Endodermal cell (in vitro differentiated cells): ENCODE measurements at regions not wholly inside any gene's neighbourhood (a gene's known extent, or its start where the extent isn't known, plus 50 kb on each side); places are given as distances from the start of the nearest gene placed in this dataset.
"Not testable (repeated sequence)": the region's sequence is repeated elsewhere in the genome, so short reads cannot be mapped to it uniquely, and the experiment has no call there.

ENCODE experiments used
- DNase-seq: peaks from one replicate; pipeline ENCODE4 v3.0.0-alpha.2; 2017
- H3K27ac ChIP-seq: 2 replicates; pipeline ENCODE4 v1.5.1; 2013; ENCODE audit warnings: mild to moderate bottlenecking, low read depth, low read length, moderate library complexity
- H3K27me3 ChIP-seq: 2 replicates; pipeline ENCODE4 v1.6.1; 2013; ENCODE audit warnings: mild to moderate bottlenecking, low read length, moderate library complexity; ENCODE audit not compliant: insufficient read depth, control insufficient read depth, poor library complexity, severe bottlenecking
- H3K36me3 ChIP-seq: 2 replicates; pipeline ENCODE4 v1.7.0; 2013; ENCODE audit warnings: mild to moderate bottlenecking, low read length, moderate library complexity; ENCODE audit not compliant: control insufficient read depth, insufficient read depth
- H3K4me1 ChIP-seq: one replicate; pipeline ENCODE4 v1.7.0; 2013; ENCODE audit warnings: low read length; ENCODE audit not compliant: control insufficient read depth, insufficient read depth
- H3K4me3 ChIP-seq: 2 replicates; pipeline ENCODE4 v1.5.1; 2013; ENCODE audit warnings: mild to moderate bottlenecking, low read length, moderate library complexity
- H3K9ac ChIP-seq: 2 replicates; pipeline ENCODE4 v1.6.1; 2013; ENCODE audit warnings: mild to moderate bottlenecking, low read length, moderate library complexity; ENCODE audit not compliant: poor library complexity, severe bottlenecking; ENCODE audit errors: extremely low read depth
- H3K9me3 ChIP-seq: 2 replicates; pipeline ENCODE4 v1.6.1; 2013; ENCODE audit warnings: mild to moderate bottlenecking, low read length, moderate library complexity; ENCODE audit not compliant: control insufficient read depth
- H3K27ac Mint-ChIP-seq: 2 replicates; pipeline ENCODE4 v1.8.0; 2020; ENCODE audit warnings: mixed read lengths
- H3K27me3 Mint-ChIP-seq: 2 replicates; pipeline ENCODE4 v1.8.0; 2021; ENCODE audit warnings: mild to moderate bottlenecking, mixed read lengths; ENCODE audit not compliant: insufficient read depth
- H3K36me3 Mint-ChIP-seq: 2 replicates; pipeline ENCODE4 v1.8.0; 2020; ENCODE audit warnings: low read depth, mixed read lengths
- H3K4me1 Mint-ChIP-seq: 2 replicates; pipeline ENCODE4 v1.8.0; 2020; ENCODE audit warnings: mixed read lengths
- H3K4me3 Mint-ChIP-seq: 2 replicates; pipeline ENCODE4 v1.8.0; 2020; ENCODE audit warnings: mild to moderate bottlenecking, moderate library complexity, mixed read lengths
- H3K9me3 Mint-ChIP-seq: 2 replicates; pipeline ENCODE4 v1.8.0; 2020; ENCODE audit warnings: mild to moderate bottlenecking, mixed read lengths
- WGBS, 2 experiments: methylation state at CpG; one replicate each; pipeline versions ENCODE4 v1.1.5 to v1.1.7; 2013; ENCODE audit warnings: missing lambda C conversion rate in 2 of 2, mixed read lengths in 1 of 2; ENCODE audit not compliant: insufficient coverage in 1 of 2, insufficient read length in 1 of 2; 5-methylcytosine and 5-hydroxymethylcytosine counted together

DNA sequence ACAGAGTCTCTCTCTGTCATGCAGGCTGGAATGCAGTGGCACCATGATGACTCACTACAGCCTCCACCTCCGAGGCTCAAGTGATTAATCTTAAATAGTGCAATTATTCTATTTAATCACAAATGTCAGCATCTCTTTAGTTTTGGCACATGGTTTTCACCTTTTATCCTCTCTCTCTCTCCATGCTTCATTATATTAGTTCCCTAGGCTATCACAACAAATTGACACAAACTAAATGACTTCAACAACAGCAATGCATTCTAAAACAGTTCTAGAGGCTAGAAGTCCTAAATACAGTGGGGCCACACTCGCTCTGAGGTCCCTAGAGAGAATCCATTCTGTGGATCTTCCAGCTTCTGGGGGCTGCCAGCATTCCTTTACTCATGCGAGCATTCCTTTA, 178.2 kb upstream of the ZNG1F start:
- H3K4me1 Mint-ChIP-seq, H3K36me3 Mint-ChIP-seq, H3K27ac Mint-ChIP-seq, H3K27ac ChIP-seq, H3K4me3 Mint-ChIP-seq, H3K36me3 ChIP-seq, DNase-seq, H3K27me3 ChIP-seq, H3K4me1 ChIP-seq, H3K9me3 Mint-ChIP-seq, H3K27me3 Mint-ChIP-seq, H3K9me3 ChIP-seq, H3K9ac ChIP-seq, H3K4me3 ChIP-seq: not testable (repeated sequence)
- WGBS, 2 experiments: no CpG with 5 or more reads among the region's 3 CpGs

DNA sequence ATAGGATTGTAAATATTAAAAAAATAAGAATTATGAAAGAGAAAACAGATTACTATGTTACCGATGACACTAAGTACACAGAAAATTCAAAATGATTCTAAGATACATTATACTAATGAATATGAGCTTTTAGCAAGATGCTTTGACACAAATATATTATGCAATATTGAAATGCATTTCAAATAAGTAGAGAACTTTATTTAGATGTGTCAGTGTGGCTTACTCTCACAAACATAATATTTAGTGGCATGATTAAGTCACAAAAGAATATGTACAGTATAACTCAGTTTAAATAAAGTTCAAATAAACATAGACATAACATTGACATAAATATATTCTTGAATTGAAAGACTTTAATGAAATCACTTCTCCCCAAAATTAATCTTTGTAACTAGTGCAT, 172.7 kb upstream of the ZNG1F start:
- H3K4me3 ChIP-seq, H3K27ac ChIP-seq, H3K36me3 Mint-ChIP-seq, H3K27me3 Mint-ChIP-seq, H3K4me1 ChIP-seq, H3K36me3 ChIP-seq, H3K27me3 ChIP-seq, H3K4me1 Mint-ChIP-seq, H3K9me3 ChIP-seq, H3K27ac Mint-ChIP-seq, H3K9ac ChIP-seq, DNase-seq, H3K4me3 Mint-ChIP-seq: not testable (repeated sequence)
- no CpG with 5 or more reads among the region's 1 CpG for WGBS, 2 experiments
- peaks cover 10% of the 10 kb centered on the region for H3K9me3 Mint-ChIP-seq

DNA sequence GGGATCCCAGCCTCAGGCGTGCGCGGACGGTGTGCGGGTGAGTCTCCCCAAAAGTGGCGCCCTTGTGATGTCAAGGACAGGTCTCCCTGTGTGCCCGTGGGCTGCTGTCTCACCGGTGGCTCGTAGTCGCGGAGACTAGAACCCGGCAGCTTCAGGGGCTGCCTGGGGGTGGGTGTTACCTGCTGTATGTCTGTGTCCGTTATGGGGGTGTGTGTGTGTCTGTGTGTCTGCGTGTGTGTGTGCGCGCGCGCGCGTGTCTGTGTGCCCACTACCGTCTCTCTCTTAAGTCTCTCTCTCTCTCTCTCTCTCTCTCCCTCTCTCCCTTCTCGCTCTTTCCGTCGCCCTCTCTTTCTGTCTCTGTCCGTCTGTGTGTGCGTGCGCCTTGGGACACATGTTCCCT, 170.0 kb upstream of the ZNG1F start:
- Mint-ChIP-seq H3K9me3 (peaks cover 13% of the 10 kb centered on the region), H3K4me3 (peak overlapping the region; percentile 74)
- not testable (repeated sequence) for H3K27me3 ChIP-seq, H3K4me1 Mint-ChIP-seq, H3K36me3 ChIP-seq, H3K27ac ChIP-seq, H3K9me3 ChIP-seq, H3K36me3 Mint-ChIP-seq, H3K4me1 ChIP-seq, H3K27me3 Mint-ChIP-seq, H3K27ac Mint-ChIP-seq
- peak overlapping the region; percentile 15 for H3K9ac ChIP-seq
- peak; percentile 57 for DNase-seq
- 6 to 13% methylated on average over 8 to 12 of the region's 27 CpGs for WGBS, 2 experiments
- H3K4me3 ChIP-seq: peak overlapping the region; percentile 75

DNA sequence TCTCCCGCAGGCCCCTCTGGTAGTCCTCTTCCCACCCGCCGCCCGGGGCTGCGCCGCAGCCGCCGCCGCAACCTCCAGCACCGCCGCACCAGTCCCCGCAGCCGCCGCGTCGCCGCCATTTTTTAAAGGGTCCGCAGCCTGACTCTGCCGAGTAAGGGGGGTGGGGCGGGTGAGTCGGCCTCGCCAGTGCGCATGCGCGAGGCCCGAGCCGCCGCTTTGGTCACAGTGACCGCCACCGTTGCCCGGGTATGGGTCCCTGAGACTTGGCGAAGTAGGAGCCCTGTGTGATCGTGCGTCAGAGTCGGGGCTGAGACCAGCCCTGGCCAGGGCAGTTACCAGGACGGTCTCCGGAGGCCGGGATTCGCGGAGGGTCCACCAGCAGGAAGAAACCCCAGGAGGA, 169.6 kb upstream of the ZNG1F start:
- peak overlapping the region; percentile 77 for H3K27ac Mint-ChIP-seq
- H3K4me1 Mint-ChIP-seq, H3K27me3 ChIP-seq, H3K36me3 Mint-ChIP-seq, H3K4me1 ChIP-seq, H3K9me3 ChIP-seq, H3K27ac ChIP-seq, H3K27me3 Mint-ChIP-seq, H3K36me3 ChIP-seq: not testable (repeated sequence)
- Histone ChIP-seq H3K9ac (peak overlapping the region; percentile 15), H3K4me3 (peak overlapping the region; percentile 75)
- peak; percentile 90 for DNase-seq
- peak overlapping the region; percentile 74 for H3K4me3 Mint-ChIP-seq
- H3K9me3 Mint-ChIP-seq: peaks cover 13% of the 10 kb centered on the region
- WGBS, 2 experiments: 3% methylated on average over 30 of the region's 40 CpGs; no CpG with 5 or more reads in 1 of the 2 experiments

DNA sequence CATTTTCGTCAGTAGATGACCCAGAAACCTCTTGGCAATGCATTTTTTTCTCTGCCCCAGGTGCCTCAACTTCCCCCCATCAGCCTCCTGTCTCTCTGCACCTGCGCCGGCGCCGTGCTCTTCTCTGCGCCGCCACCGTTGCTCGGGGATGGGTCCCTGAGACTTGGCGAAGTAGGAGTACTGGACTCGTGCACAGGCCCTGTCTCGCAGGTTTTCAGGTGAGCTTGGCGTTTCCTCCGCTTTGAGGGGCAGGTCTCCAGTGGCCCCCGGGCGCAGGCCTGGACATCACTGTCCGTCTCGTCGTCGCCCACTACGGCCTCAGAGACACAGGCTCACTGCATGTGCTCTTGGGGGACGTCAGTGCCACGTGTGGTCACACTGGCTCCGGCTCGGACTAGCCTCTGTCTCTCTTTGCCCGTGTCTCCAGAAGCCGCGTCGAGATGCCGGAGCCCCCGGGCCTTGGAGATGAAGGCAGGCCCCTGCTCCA, 168.8 kb upstream of the ZNG1F start:
- H3K27ac ChIP-seq, DNase-seq, H3K9ac ChIP-seq, H3K36me3 Mint-ChIP-seq, H3K4me1 Mint-ChIP-seq, H3K9me3 ChIP-seq, H3K36me3 ChIP-seq, H3K27me3 ChIP-seq, H3K27ac Mint-ChIP-seq, H3K4me1 ChIP-seq, H3K27me3 Mint-ChIP-seq: not testable (repeated sequence)
- H3K4me3 Mint-ChIP-seq: peak overlapping the region; percentile 74
- H3K4me3 ChIP-seq: peak overlapping the region; percentile 75
- WGBS, 2 experiments: 96% methylated on average over 26 of the region's 31 CpGs; no CpG with 5 or more reads in 1 of the 2 experiments
- peaks cover 15% of the 10 kb centered on the region for H3K9me3 Mint-ChIP-seq

DNA sequence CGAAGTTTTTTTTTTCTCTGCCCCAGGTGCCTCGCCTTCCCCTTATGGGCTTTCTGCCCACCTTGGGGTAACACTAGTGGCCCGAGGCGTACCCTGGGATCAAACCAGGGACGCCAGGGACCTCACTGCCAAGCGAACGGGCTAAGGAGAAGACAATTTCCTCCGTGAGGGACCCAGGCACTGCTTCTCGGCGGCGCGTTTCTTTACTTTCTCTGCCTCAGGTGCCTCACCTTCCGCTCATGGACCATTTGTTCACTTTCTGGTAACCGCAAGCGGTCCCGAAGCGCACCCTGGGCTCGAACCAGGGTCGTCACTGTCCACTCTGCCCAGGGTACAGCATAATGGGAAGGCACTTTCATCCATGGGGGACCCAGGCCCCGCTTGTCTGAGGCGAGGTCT, 168.2 kb upstream of the ZNG1F start:
- not testable (repeated sequence) for H3K27me3 Mint-ChIP-seq, H3K27ac ChIP-seq, H3K4me3 ChIP-seq, H3K36me3 ChIP-seq, H3K27me3 ChIP-seq, H3K27ac Mint-ChIP-seq, DNase-seq, H3K4me3 Mint-ChIP-seq, H3K9ac ChIP-seq, H3K4me1 Mint-ChIP-seq, H3K4me1 ChIP-seq, H3K9me3 ChIP-seq, H3K36me3 Mint-ChIP-seq
- WGBS, 2 experiments: 95 to 100% methylated on average over 4 to 16 of the region's 21 CpGs
- H3K9me3 Mint-ChIP-seq: peaks cover 15% of the 10 kb centered on the region

DNA sequence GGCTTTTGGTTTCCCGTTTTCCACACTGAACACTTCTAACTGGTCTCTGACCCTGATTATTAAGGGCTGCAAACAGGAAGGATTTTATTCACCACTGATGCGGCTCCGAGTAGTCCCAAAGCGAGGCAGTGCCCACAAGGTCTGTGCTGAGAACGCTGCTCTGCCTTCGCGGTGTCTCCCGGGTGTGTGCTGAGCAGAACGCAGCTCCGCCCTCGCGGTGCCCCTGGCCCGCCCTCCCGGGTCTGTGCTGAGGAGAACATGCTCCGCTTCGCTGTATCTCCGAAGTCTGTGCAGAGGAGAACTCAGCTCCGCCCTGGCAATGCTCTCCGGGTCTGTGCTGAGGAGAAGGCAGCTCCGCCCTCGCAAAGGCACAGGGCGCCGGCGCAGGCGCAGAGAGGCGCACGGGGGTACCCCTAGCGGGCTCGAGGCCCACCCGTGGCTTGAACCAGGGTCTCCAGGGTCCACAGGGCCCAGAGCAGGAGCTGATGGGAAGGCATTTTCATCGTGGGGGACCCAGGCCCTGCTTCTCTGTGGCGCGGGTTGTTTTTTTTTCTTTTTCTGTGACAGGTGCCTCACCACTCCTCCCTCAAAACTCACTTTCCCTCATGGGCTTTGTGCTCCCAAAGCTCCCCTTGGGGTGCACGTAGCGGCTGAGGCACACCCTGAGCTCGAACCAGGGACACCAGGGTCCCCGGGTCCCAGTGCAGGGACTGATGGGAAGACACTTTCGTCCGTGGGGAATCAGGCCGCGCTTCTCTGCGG, 167.7 kb upstream of the ZNG1F start:
- not testable (repeated sequence) for H3K27ac ChIP-seq, H3K36me3 Mint-ChIP-seq, H3K27me3 ChIP-seq, H3K9ac ChIP-seq, H3K4me3 ChIP-seq, H3K36me3 ChIP-seq, H3K9me3 ChIP-seq, H3K4me3 Mint-ChIP-seq, H3K27me3 Mint-ChIP-seq, H3K4me1 Mint-ChIP-seq, H3K27ac Mint-ChIP-seq, H3K4me1 ChIP-seq, DNase-seq
- WGBS, 2 experiments: 96 to 100% methylated on average over 1 to 17 of the region's 42 CpGs
- H3K9me3 Mint-ChIP-seq: peaks cover 15% of the 10 kb centered on the region
